Activated T-helper 9 cell treated with anti-CD3 and anti-CD28 coated beads, Interleukin-2, amount 50 U/mL, for 16 hours (primary cell): ENCODE measurements at regions not wholly inside any gene's neighbourhood (a gene's known extent, or its start where the extent isn't known, plus 50 kb on each side); places are given as distances from the start of the nearest gene placed in this dataset.

Experiments used
- DNase-seq: peaks from one replicate; pipeline ENCODE4 v3.0.0-alpha.2; 2020; ENCODE audit warnings: low read depth

DNA sequence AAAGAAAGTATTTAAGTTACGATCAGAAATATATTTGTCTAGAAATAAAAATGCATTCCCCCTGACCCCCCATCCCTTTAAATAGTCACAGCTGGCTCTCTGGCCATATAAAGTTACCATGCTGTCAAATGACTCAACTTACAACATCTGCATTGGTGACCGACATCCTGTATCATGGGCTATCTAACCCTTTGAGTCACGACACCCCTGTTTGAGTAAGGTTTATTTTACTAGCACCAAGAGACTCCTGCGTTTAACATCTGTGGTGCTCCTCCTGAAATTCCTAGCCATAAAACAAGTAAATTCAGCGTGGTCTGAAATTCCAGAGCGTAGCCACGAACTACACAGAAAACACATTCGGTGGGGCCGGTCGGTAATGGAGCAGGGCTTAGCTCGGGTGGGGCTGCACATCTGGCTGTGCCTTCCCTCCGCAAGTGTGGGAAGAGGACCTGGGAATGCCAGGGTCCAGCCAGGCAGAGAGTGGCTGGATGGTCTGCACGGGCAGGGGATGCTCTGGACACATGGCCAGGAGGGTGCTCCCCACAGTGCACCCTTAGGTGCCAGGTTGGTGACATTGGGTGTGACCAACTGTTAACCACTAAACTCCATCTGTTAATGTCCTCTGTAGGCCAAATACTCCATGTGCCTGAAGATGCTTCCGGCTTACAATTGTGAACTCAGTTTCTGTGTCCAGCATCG, 53.0 kb upstream of the CLDN14 start:
- DNase-seq, result no peak

- DNase-seq, result no peak
Observed at GRCh38 chr21:36533468-36533848, 53.5 kb upstream of the CLDN14 start.

DNA sequence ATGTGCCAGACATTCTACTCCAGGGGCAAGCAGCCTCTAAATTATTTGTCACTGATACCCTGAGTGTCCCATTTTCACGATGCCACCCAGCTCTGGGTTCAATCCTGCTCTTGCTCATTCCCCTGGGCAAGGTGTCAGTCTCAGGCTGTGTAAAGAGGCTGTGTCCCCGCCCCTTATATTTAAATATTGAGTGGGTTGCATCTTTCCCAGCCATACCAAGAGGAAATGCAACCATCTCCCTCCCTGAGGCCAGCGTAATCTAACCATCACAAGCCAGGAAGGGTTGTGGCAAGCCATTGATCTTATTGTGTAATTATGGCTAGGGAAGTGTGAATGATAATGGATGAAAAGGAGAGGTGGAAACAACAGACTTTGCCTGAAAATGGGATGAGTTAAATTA, 54.7 kb upstream of the CLDN14 start:
- DNase-seq, result no peak

DNA sequence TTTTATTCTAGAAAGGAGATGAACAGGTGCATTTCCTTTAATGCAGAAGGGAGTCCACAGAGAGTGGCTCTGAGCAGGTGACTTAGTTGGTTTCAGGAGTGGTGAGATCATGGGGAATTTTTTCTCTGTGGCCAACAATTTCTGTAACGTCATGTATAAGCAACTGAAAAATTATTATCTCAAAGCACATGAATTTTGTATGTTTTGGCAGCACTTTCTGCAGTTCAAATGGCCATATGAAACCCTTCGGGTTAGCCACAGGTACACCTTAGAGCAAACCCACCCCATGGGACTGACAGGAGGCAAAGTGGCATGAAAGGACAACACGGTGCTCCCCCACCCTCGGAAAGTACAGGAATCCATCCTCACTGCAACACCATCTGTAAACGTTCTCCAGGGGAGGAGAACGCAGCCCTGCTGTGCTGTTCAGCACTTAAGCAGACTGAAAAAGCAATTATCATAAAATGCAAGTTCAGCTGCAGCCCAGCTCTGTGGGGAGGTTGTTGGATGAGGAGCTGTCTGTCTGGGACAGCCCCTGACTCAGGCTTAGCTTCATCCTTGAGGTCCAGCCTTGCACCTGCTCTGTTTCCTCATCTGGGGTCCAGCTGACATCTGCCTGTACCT, 55.8 kb upstream of the CLDN14 start:
- no peak for DNase-seq

DNA sequence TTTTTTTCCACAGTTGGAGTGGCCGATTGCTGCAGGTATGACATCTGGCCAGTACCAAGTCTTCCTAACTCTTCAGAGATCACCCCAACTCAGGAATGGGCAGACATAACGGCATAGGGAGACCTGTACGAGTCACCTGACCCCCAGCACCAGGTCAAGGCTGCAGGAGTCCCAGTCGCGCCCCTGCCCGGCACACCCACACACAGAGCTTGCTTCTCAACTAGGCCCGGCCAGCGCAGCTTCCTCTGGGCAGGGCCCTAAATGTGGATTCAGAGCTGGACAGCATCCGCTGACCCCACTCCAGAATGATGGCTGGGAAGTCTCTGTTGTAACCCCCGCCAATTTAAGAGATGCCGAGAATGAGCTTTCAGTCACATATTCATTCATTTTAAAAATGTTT, 58.8 kb upstream of the CLDN14 start:
- no peak for DNase-seq

GRCh38 chr21:36539434-36540150, 59.7 kb upstream of the CLDN14 start:
- DNase-seq, result no peak

DNA sequence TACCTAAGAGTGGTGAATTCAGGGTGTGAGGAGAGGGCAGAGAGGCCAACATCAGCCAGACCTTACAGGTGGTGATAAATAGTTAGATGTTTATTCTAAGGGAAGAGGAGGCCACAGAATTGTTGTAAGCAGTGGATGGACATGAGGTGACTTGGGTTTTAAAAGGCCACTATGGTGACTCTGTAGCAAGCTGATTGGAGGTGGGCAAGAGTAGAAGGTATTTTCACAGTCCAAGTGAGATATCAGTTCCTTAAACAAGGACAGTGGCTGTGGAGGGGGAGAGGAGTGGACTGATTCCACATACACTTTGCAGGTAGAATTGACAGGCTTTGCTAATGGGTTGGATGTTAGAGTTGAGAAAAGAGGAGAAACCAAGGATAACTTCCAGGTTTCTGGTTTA, 60.8 kb upstream of the CLDN14 start:
- DNase-seq, result no peak

- no peak for DNase-seq
Observed at GRCh38 chr21:36541721-36542139, 61.8 kb upstream of the CLDN14 start.

DNA sequence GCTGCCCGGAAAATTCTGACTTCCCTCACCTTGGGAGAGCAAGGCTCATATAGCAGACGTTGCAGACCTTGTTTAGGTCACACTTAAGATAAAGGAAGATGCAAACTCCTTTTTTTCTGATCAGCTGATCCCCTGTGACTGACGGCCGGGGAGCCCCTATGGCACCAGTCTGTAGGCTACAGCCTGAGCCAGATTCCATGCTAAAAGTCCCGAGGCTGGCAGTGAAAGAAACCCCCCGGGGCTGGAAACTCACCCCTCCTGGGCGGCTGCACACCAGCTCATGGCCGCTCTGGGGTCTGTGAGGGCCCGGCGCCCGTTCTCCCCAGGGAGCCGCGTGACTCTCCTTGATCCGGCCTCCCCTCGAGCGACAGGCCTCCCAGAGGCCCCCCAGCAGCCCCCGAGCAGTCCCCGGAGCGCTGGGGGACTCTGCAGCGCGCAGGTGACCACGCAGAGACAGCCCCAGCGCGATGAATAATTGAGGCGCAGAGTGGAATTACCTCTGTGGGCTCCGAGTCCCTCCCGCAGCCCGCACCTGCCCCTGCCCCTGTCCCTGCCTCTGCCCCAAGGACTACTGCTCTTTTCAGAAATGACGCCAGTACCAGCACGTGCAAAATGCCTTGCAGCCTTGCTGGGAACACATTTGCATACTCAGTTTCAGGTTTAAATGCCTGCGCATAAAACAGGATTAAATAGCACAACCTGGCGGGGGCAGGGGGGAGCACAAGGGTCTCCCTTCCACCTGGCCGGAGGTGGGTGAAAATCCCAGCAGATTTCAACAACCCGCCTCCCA, 62.6 kb upstream of the CLDN14 start:
- no peak for DNase-seq

GRCh38 chr21:36543924-36544323, 64.0 kb upstream of the CLDN14 start:
- DNase-seq, result no peak

DNA sequence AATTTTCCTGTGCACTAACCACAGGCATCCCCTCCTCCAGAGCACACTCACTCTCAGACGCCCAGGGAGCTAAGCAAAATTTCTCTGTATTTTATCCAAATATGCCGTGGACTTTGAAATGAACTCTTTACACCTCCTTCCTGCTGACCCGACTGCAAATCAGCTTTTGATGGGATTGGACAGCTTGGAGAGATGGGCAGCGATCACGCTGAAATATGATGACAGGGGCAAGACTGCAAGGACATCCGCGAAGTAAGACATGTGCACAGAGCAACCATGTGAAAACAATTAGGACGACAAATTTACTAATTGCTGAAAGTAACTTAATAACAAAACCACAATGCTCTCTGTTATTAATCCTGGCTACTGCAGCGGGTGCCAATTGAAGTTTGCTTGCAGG, 64.6 kb upstream of the CLDN14 start:
- DNase-seq, result no peak

GRCh38 chr21:36545776-36546511, 66.0 kb upstream of the CLDN14 start:
- no peak for DNase-seq

GRCh38 chr21:36547464-36547863, 67.5 kb upstream of the CLDN14 start:
- no peak for DNase-seq

DNA sequence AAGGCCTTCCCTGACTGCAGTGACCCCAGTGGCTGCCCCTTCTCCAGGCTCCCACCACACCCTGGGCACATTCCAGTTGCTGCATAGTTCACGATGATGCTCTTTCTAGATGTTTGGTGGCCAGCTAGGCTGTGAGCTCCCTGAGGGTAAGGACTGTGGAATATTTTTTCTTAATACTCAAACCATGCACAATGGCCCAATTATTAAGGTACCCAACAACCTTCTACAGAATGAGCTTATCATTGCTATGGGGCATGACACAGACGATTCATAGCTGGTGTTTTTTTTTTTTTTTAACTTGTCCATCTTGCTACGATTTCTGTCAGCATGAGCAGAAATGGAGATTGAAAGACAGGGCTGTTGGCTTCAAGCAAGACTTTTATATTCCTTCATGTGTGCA, 68.9 kb upstream of the CLDN14 start:
- DNase-seq, result no peak

DNA sequence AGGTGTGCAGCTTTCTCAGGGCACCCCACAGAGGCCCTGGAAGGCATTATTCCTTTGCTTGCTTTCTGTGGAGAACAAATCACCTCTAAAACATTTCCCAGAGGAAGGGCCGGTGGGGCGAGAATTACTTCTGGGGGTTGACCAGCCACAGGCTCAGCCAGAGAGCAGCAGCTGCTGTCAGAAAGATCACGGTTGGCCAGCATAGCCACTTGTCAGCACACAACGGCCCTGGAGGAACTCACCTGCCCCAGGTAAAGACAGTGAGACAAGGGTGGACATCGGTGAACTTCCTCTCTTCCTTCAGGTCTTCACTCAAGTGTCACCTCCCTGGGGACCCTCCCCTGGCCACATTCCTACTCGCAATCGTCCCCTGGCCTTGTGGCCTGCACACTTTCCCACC, 69.5 kb upstream of the CLDN14 start:
- DNase-seq, result no peak

- DNase-seq, result no peak
Observed at GRCh38 chr21:36550761-36551160, 70.8 kb upstream of the CLDN14 start.

DNA sequence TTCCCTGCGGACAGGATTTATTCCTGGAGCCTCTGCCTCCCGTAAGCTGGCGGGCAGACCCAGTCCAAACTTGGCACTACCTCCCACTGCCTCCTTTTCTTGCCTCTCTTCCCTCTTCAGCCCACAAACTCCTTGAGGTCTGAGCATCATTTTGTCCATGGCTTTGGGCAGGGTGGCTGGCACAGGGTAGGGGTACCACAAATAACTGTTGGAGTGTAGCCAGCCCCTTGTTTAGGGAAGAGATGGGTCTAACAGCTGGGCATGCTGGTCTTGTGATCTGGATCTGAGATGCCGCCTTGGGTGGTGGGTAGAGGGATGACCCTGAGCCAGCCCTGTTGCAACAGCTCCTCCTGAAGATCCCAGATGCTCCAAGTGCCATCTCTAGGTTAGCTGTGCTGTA, 71.4 kb upstream of the CLDN14 start:
- no peak for DNase-seq

GRCh38 chr21:36551731-36552433, 72.0 kb upstream of the CLDN14 start:
- DNase-seq, result no peak

- DNase-seq, result no peak
Observed at GRCh38 chr21:36552434-36552785, 72.5 kb upstream of the CLDN14 start.

GRCh38 chr21:36553406-36553805, 73.5 kb upstream of the CLDN14 start:
- DNase-seq, result no peak

DNA sequence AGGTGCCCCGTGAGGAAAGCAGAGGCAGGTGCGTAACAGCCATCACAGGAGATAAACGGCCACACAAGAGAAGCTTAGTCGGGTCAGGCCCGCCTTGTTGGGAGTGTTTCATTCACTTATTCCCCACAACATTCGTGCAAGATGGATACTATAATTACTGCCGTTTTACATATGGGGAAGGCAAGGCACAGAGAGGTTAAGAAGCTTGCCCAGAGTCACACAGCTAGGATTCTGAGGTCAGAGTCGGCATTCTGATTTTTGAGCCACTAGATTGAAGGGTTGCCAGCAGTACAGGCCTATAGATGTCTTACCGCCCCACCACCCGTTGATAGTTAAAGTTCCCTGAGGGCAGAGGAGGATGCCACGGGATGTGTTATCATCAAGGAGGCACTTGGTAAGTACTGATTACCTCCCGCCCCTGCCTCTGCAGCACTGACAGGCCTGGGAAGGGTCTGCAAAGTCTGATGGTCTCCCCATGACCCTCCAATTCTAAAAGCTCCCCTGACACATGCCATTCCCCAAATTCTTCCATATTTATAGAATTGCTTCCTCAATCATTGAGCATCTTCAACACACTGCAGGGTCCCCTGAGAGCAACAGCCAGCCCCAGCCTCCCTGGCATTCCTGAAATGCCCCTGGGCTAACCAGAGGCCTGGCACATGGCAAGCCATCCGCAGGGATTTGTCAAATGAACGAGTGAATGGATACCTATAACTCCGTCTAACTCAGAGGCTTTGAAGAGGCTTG, 74.7 kb upstream of the CLDN14 start:
- no peak for DNase-seq
